VCaP (cell line): ENCODE measurements at regions not wholly inside any gene's neighbourhood (a gene's known extent, or its start where the extent isn't known, plus 50 kb on each side); places are given as distances from the start of the nearest gene placed in this dataset.

ENCODE experiments used
- H3K27ac ChIP-seq: fragments of 450-650 bp; 2 replicates; pipeline ENCODE4 v1.5.1; 2017
- CTCF ChIP-seq: fragments of 450-650 bp; conservative IDR thresholded peaks from 2 replicates; pipeline ENCODE4 v1.5.1; 2017; ENCODE audit warnings: mild to moderate bottlenecking, moderate library complexity

DNA sequence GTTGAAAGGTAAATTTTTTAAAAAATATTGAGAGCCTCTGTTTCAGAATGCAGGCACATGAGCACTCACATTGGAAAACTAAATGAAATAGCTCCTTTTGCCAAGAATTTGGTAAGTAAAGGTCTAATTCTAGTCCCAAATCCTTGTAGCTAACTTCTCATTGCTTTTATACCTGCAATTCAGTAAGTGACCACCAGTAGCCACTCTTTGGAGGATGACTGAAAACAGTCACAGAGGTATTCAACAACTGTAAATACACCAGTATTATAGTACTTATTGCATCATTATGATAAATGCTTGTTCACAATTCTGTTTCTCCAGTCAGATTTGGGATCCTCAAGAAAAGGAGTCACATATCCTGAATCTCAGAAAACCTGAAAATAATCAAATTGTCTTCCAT, 562.4 kb upstream of the CDH11 start:
- no peak for TF ChIP-seq CTCF
- no peak overlapping the region for H3K27ac ChIP-seq

DNA sequence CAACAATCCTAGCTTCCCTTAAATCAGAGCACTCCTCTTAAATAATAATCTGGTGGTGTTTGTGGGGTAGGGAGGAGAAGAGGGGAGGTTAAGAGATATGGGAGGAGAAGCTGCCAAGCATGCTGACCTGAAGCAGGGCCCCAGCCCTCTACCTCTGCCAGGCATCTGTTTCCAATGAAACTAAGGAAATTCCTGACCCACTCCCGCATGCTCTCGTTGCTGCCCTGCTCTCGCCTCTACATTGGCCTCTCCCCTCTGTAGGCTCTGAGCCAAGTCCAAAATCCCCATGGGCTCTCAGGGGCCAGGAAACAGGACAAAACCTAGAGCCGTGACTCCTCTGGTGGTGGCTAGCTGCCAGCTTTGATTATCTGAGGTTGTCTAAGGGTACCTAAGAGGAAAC, 559.5 kb upstream of the CDH11 start:
- no peak for TF ChIP-seq CTCF
- H3K27ac ChIP-seq = no peak overlapping the region

GRCh38 chr16:65679785-65680184, 557.9 kb upstream of the CDH11 start:
- TF ChIP-seq CTCF = no peak
- no peak overlapping the region for H3K27ac ChIP-seq

GRCh38 chr16:65675161-65675560, 553.3 kb upstream of the CDH11 start:
- no peak for TF ChIP-seq CTCF
- no peak overlapping the region for H3K27ac ChIP-seq

- H3K27ac ChIP-seq = no peak overlapping the region
- no peak for TF ChIP-seq CTCF
Observed at GRCh38 chr16:65672960-65673359, 551.1 kb upstream of the CDH11 start.

GRCh38 chr16:65671071-65671470, 549.2 kb upstream of the CDH11 start:
- no peak overlapping the region for H3K27ac ChIP-seq
- TF ChIP-seq CTCF = no peak

DNA sequence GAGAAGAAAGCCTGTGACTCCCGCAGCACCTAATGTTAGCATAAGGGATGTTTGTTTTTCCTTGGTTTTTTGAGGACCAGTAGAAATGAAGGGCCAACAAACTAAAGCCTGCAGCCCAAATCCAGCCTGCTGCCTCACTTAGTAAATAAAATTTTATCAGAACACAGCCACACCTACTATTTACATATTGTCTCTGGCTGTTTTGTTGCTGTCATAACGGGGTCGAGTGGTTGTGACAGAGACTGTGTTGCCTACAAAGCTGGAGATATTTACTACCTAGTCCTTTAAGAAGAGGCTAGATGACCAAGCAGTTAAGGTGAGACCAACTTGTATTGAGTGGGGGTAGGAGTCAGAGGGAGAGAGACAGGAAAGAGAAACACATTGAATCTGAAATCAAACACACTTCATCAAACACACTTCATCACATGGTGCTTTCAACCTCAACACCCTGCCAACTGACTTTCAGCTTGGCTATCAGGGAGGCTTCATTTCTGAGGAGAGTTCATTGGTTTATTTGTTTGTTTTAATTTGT, 546.3 kb upstream of the CDH11 start:
- no peak overlapping the region for H3K27ac ChIP-seq
- TF ChIP-seq CTCF = no peak
